ENCODE measurements at regions not wholly inside any gene's neighbourhood (a gene's known extent, or its start where the extent isn't known, plus 50 kb on each side); places are given as distances from the start of the nearest gene placed in this dataset.

- no peak for DNase-seq
- Mint-ChIP-seq H3K27me3 (ENCODE audit: insufficient read depth, unreplicated experiment) (no peaks in the 10 kb centered on the region), H3K27ac (ENCODE audit: unreplicated experiment) (peak overlapping the region; percentile 42), H3K36me3 (ENCODE audit: insufficient read depth, unreplicated experiment) (peaks cover 4% of the 10 kb centered on the region), H3K9me3 (ENCODE audit: unreplicated experiment) (no peaks in the 10 kb centered on the region), H3K4me1 (ENCODE audit: low read depth, unreplicated experiment) (peaks cover 12% of the 10 kb centered on the region), H3K4me3 (ENCODE audit: unreplicated experiment) (no peak overlapping the region)
- Histone ChIP-seq H3K27me3 (replicated peaks; ENCODE audit: control insufficient read depth, insufficient read depth, low read length) (no peaks in the 10 kb centered on the region), H3K9me3 (no peaks in the 10 kb centered on the region), H3K36me3 (ENCODE audit: control insufficient read depth, insufficient read depth, low read length) (no peaks in the 10 kb centered on the region), H3K4me1 (peaks cover 14% of the 10 kb centered on the region), H3K4me3 (ENCODE audit: low read depth, low read length) (no peak overlapping the region)
- no TSS peak for BruUV-seq (replicated peaks)
- intact Hi-C loops (cut with micrococcal nuclease; ENCODE audit: unreplicated experiment): loop anchor here (10.0 kb wide), 1 partner anchor 219 kb away; the partner anchor contains the start of gene GIMD1
- CTCF ChIA-PET: no interaction called here
- TF ChIP-seq CTCF (IDR thresholded peaks at IDR 0.05; ENCODE audit: insufficient read depth in 1 of 2, low read depth in 1 of 2, low read length in 1 of 2, severe bottlenecking in 1 of 2, unreplicated experiment in 1 of 2): no peak
- POLR2A ChIA-PET: no interaction called here
Observed at GRCh38 chr4:106583567-106583966, 215.0 kb upstream of the GIMD1 start.

- ChIA-PET CTCF (no interaction called here), POLR2A (no interaction called here)
- H3K4me3 Mint-ChIP-seq (ENCODE audit: unreplicated experiment): no peak overlapping the region
- Histone ChIP-seq H3K27me3 (replicated peaks; ENCODE audit: control insufficient read depth, insufficient read depth, low read length) (no peaks in the 10 kb centered on the region), H3K4me1 (peaks cover 14% of the 10 kb centered on the region), H3K36me3 (ENCODE audit: control insufficient read depth, insufficient read depth, low read length) (no peaks in the 10 kb centered on the region), H3K4me3 (ENCODE audit: low read depth, low read length) (no peak overlapping the region), H3K9me3 (no peaks in the 10 kb centered on the region)
- H3K27me3 Mint-ChIP-seq (ENCODE audit: insufficient read depth, unreplicated experiment): no peaks in the 10 kb centered on the region
- DNase-seq: no peak
- peak overlapping the region; percentile 42 for H3K27ac Mint-ChIP-seq (ENCODE audit: unreplicated experiment)
- H3K4me1 Mint-ChIP-seq (ENCODE audit: low read depth, unreplicated experiment): peaks cover 12% of the 10 kb centered on the region
- TF ChIP-seq CTCF (IDR thresholded peaks at IDR 0.05; ENCODE audit: insufficient read depth in 1 of 2, low read depth in 1 of 2, low read length in 1 of 2, severe bottlenecking in 1 of 2, unreplicated experiment in 1 of 2): no peak
- no TSS peak for BruUV-seq (replicated peaks)
- no peaks in the 10 kb centered on the region for H3K9me3 Mint-ChIP-seq (ENCODE audit: unreplicated experiment)
- H3K36me3 Mint-ChIP-seq (ENCODE audit: insufficient read depth, unreplicated experiment): peaks cover 4% of the 10 kb centered on the region
- intact Hi-C loops (cut with micrococcal nuclease; ENCODE audit: unreplicated experiment): loop anchor here (10.0 kb wide), 1 partner anchor 218 kb away; the partner anchor contains the start of gene GIMD1
Observed at GRCh38 chr4:106583108-106583507, 214.5 kb upstream of the GIMD1 start.

GRCh38 chr4:106582103-106582502 is 213.5 kb upstream of the GIMD1 start:
- intact Hi-C loops (cut with micrococcal nuclease; ENCODE audit: unreplicated experiment): loop anchor here (10.0 kb wide), 1 partner anchor 217 kb away; the partner anchor contains the start of gene GIMD1
- no peak for TF ChIP-seq CTCF (IDR thresholded peaks at IDR 0.05; ENCODE audit: insufficient read depth in 1 of 2, low read depth in 1 of 2, low read length in 1 of 2, severe bottlenecking in 1 of 2, unreplicated experiment in 1 of 2)
- H3K36me3 ChIP-seq (ENCODE audit: control insufficient read depth, insufficient read depth, low read length): no peaks in the 10 kb centered on the region
- CTCF ChIA-PET: no interaction called here
- H3K9me3 ChIP-seq: no peaks in the 10 kb centered on the region
- peaks cover 4% of the 10 kb centered on the region for H3K36me3 Mint-ChIP-seq (ENCODE audit: insufficient read depth, unreplicated experiment)
- peaks cover 14% of the 10 kb centered on the region for H3K4me1 ChIP-seq
- no peaks in the 10 kb centered on the region for H3K27me3 Mint-ChIP-seq (ENCODE audit: insufficient read depth, unreplicated experiment)
- no peak overlapping the region for H3K27ac Mint-ChIP-seq (ENCODE audit: unreplicated experiment)
- no TSS peak for BruUV-seq (replicated peaks)
- H3K4me1 Mint-ChIP-seq (ENCODE audit: low read depth, unreplicated experiment): peaks cover 12% of the 10 kb centered on the region
- POLR2A ChIA-PET: no interaction called here
- no peaks in the 10 kb centered on the region for H3K27me3 ChIP-seq (replicated peaks; ENCODE audit: control insufficient read depth, insufficient read depth, low read length)
- no peaks in the 10 kb centered on the region for H3K9me3 Mint-ChIP-seq (ENCODE audit: unreplicated experiment)
- no peak overlapping the region for H3K4me3 ChIP-seq (ENCODE audit: low read depth, low read length)
- H3K4me3 Mint-ChIP-seq (ENCODE audit: unreplicated experiment): no peak overlapping the region
- no peak for DNase-seq

All from Caco-2 (cell line).